Mesothelial cell of epicardium (in vitro differentiated cells): ENCODE measurements at regions not wholly inside any gene's neighbourhood (a gene's known extent, or its start where the extent isn't known, plus 50 kb on each side); places are given as distances from the start of the nearest gene placed in this dataset.

Experiments used
- DNase-seq, 2 experiments: peaks; one replicate each; pipeline ENCODE4 v3.0.0; 2021; ENCODE audit warnings: low spot score in 2 of 2; ENCODE audit not compliant: unreplicated experiment in 2 of 2
- H3K27ac Mint-ChIP-seq: 2 replicates; pipeline ENCODE4 v1.8.0; 2021; ENCODE audit warnings: mixed read lengths
- H3K27me3 Mint-ChIP-seq: 2 replicates; pipeline ENCODE4 v1.8.0; 2021; ENCODE audit warnings: low read depth, mixed read lengths
- H3K36me3 Mint-ChIP-seq: 2 replicates; pipeline ENCODE4 v1.8.0; 2021; ENCODE audit warnings: mixed read lengths
- H3K4me1 Mint-ChIP-seq: 2 replicates; pipeline ENCODE4 v1.8.0; 2021; ENCODE audit warnings: mixed read lengths
- H3K4me3 Mint-ChIP-seq: 2 replicates; pipeline ENCODE4 v1.8.0; 2021; ENCODE audit warnings: mild to moderate bottlenecking, moderate library complexity, mixed read lengths
- H3K9me3 Mint-ChIP-seq: 2 replicates; pipeline ENCODE4 v1.8.0; 2021; ENCODE audit warnings: mixed read lengths
- TF ChIP-seq, protein P1 (sequence below): fragments of 200-600 bp; sonication (generic); IDR thresholded peaks from one replicate; pipeline ENCODE4 v1.5.0; 2021; ENCODE audit warnings: antibody characterized with exemption; ENCODE audit not compliant: unreplicated experiment

DNA sequence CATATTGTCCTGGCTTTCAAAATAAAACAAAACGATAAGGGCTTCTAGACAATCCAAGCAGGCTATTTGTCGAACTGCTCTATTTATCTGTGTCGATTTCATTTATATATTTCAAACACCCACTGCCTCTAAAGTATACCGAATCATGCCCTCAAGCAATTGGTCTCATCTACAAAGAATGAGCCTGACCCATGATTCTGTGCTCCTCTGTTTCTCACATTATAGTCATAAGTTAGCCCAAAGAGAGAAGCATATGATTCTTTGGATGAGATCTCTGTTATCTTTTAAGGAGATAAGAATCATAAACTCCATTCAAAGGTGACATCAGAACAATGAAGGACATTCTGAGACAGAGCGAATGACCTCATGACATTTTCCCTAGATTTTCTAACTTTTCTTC is 191.1 kb downstream of the MAP2K6 start:
- no peaks in the 10 kb centered on the region for H3K27me3 Mint-ChIP-seq
- H3K4me1 Mint-ChIP-seq, result peaks cover 53% of the 10 kb centered on the region
- no peak overlapping the region for H3K4me3 Mint-ChIP-seq
- H3K27ac Mint-ChIP-seq, result peak overlapping the region; percentile 54
- TF ChIP-seq, protein P1, sequence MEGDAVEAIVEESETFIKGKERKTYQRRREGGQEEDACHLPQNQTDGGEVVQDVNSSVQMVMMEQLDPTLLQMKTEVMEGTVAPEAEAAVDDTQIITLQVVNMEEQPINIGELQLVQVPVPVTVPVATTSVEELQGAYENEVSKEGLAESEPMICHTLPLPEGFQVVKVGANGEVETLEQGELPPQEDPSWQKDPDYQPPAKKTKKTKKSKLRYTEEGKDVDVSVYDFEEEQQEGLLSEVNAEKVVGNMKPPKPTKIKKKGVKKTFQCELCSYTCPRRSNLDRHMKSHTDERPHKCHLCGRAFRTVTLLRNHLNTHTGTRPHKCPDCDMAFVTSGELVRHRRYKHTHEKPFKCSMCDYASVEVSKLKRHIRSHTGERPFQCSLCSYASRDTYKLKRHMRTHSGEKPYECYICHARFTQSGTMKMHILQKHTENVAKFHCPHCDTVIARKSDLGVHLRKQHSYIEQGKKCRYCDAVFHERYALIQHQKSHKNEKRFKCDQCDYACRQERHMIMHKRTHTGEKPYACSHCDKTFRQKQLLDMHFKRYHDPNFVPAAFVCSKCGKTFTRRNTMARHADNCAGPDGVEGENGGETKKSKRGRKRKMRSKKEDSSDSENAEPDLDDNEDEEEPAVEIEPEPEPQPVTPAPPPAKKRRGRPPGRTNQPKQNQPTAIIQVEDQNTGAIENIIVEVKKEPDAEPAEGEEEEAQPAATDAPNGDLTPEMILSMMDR, result no peak
- no peaks in the 10 kb centered on the region for H3K36me3 Mint-ChIP-seq
- DNase-seq, result no peak
- H3K9me3 Mint-ChIP-seq, result no peaks in the 10 kb centered on the region

DNA sequence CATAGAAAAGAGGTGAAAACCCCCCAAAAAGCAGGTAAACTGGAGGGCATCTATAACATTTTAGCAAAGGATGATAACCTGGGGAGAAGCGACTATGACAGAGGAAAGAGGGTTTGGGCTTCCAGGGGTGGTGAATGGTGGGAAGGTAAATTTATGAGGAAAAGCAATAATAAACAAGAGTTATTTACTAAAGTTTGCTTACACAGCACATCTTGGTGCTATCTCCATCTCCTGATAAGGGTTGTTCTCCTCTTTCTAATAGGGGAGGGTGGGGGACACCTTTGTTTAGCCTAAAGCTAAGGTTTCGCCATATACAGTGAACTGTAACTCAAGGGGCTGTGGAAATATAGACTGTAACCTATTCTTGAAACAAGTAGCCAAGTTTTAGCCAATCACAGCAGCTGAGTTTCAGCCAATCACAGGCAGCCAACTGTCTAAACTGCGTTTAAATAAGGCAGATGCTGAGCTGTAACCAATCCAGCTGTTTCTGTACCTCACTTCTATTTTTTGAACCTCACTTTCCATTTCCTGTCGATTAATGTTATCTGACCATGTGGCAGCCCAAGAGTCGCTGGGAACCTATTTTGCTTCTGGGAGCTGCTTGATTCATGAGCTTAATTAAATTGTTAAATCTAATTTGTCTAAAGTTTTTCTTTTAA is 191.8 kb downstream of the MAP2K6 start:
- TF ChIP-seq, protein P1, result no peak
- peak overlapping the region; percentile 83 for H3K27ac Mint-ChIP-seq

DNA sequence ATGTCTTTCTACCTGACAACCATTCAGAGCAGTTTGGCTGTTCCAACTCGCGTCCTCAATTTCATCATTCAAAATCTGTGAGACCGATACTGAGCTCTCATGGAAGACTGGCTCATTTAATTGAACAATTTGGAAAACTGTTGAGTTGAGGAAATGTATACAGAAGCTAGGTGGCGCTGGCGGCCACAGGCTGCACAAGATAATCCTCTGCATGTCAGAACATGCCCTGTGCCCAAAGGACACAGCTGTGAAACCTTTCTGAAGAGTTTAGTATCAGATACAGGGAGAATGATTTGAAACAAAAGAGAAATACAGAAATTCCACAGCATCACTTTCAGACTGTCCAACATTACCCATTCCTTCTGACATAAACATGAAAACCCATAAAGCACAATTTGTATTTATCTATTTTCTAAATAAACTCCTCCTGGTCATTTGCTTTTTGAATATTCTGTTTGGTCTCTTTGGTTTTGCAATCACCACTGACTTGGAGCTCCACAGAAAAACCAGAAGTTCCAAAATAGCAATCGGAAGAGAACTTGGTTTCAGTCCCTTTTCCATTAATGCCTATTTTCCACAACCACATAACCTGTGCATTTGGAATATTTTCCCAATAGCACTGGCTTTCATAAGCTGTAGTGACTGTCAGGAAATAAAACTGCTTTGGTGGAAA is 192.8 kb downstream of the MAP2K6 start:
- Mint-ChIP-seq H3K36me3 (peaks cover 4% of the 10 kb centered on the region), H3K27me3 (no peaks in the 10 kb centered on the region), H3K4me3 (no peak overlapping the region), H3K27ac (peak overlapping the region; percentile 83), H3K9me3 (peaks cover 8% of the 10 kb centered on the region), H3K4me1 (peaks cover 53% of the 10 kb centered on the region)
- DNase-seq, result peak; percentile 21 to 62
- TF ChIP-seq, protein P1, result peak; percentile 68

More for the DNA sequence above, 191.8 kb downstream of the MAP2K6 start:
- H3K9me3 Mint-ChIP-seq, result peaks cover 5% of the 10 kb centered on the region
- peaks cover 53% of the 10 kb centered on the region for H3K4me1 Mint-ChIP-seq
- H3K36me3 Mint-ChIP-seq, result peaks cover 1% of the 10 kb centered on the region
- DNase-seq, result no peak
- H3K27me3 Mint-ChIP-seq, result no peaks in the 10 kb centered on the region
- H3K4me3 Mint-ChIP-seq, result no peak overlapping the region

DNA sequence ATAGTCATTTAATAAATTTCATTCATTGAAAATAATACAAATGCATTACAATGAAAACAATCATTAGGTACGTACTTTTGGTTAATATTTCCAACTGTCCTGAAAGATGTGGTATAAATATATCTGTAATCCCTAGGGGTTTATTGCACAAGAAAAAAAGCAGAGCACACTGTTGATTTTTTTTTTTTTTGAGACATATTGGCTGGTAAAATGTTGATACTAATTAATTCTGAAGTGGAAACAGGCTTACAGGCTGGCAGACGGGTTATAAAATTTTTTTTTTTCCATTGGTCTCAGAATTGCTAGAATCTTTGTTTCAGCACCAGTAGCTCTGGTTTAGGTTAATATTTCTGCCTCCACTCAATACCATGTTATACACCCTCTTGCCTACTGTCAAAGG is 193.6 kb downstream of the MAP2K6 start:
- no peak overlapping the region for H3K4me3 Mint-ChIP-seq
- peaks cover 4% of the 10 kb centered on the region for H3K36me3 Mint-ChIP-seq
- H3K27ac Mint-ChIP-seq, result peak overlapping the region; percentile 41
- TF ChIP-seq, protein P1, result no peak
- DNase-seq, result no peak
- H3K27me3 Mint-ChIP-seq, result no peaks in the 10 kb centered on the region
- H3K9me3 Mint-ChIP-seq, result peaks cover 8% of the 10 kb centered on the region
- peaks cover 53% of the 10 kb centered on the region for H3K4me1 Mint-ChIP-seq

DNA sequence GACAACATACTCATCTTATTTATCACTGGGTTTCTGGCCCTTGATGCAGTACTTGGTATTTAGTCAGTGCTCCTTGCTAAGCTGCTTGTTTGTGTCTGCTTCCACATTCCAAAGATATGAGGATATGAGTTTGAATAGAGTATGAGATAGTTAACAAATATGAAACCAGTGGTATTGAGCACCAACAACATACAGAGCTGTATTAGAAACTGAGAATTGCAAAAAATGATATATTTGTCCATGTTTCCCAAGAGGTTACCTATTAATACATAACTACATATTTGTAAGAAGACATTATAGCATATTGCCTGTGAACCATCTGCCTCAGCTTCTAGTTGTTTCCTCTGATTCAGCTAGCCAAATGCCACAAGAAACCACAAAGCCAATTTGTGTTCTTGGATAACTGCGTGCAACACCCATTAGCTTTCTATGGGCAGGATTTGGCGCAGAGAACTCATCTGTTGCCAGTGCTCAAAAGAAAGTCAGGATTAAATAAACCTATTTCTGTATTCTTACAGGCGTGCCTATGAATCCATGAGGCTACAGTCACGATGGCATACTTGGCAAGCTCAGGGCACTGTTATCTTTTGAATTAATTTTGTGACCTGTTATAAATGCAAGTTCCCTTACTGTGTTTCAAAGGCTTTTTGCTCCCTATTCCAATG is 194.4 kb downstream of the MAP2K6 start:
- DNase-seq, result no peak
- H3K36me3 Mint-ChIP-seq, result peaks cover 4% of the 10 kb centered on the region
- peaks cover 53% of the 10 kb centered on the region for H3K4me1 Mint-ChIP-seq
- no peak overlapping the region for H3K4me3 Mint-ChIP-seq
- H3K27me3 Mint-ChIP-seq, result no peaks in the 10 kb centered on the region
- TF ChIP-seq, protein P1, result no peak
- H3K9me3 Mint-ChIP-seq, result peaks cover 8% of the 10 kb centered on the region
- H3K27ac Mint-ChIP-seq, result peak overlapping the region; percentile 41
